Neural cell (in vitro differentiated cells): ENCODE measurements at regions not wholly inside any gene's neighbourhood (a gene's known extent, or its start where the extent isn't known, plus 50 kb on each side); places are given as distances from the start of the nearest gene placed in this dataset.

ENCODE experiments used
- EP300 ChIP-seq: fragments of 450-650 bp; conservative IDR thresholded peaks from 2 replicates; pipeline ENCODE4 v1.6.1; 2014; ENCODE audit warnings: antibody characterized with exemption, mild to moderate bottlenecking, moderate library complexity; ENCODE audit not compliant: poor library complexity, severe bottlenecking
- EZH2 ChIP-seq: fragments of 200-600, 300-800 bp; shearing (Covaris generic), sonication (generic); IDR thresholded peaks from 2 replicates; pipeline ENCODE4 v1.6.1; 2014; ENCODE audit warnings: antibody characterized with exemption, low read length, borderline replicate concordance, mild to moderate bottlenecking; ENCODE audit not compliant: insufficient read depth, poor library complexity, severe bottlenecking
- MXI1 ChIP-seq: fragments of 450-650 bp; conservative IDR thresholded peaks from 2 replicates; pipeline ENCODE4 v1.6.1; 2014; ENCODE audit warnings: antibody characterized with exemption, mild to moderate bottlenecking; ENCODE audit not compliant: poor library complexity, severe bottlenecking
- POLR2AphosphoS5 ChIP-seq: IDR thresholded peaks from 2 replicates; pipeline ENCODE4 v1.6.1; 2012
- RAD21 ChIP-seq: fragments of 450-650 bp; conservative IDR thresholded peaks from 2 replicates; pipeline ENCODE4 v1.6.1; 2014; ENCODE audit warnings: antibody characterized with exemption, mild to moderate bottlenecking, moderate library complexity
- SMC3 ChIP-seq: fragments of 450-650 bp; conservative IDR thresholded peaks from 2 replicates; pipeline ENCODE4 v1.6.1; 2014; ENCODE audit warnings: antibody characterized with exemption, mild to moderate bottlenecking, moderate library complexity; ENCODE audit not compliant: poor library complexity
- TF ChIP-seq, protein P1 (sequence below): fragments of 450-650 bp; IDR thresholded peaks from 2 replicates; pipeline ENCODE4 v1.5.1; 2014; ENCODE audit warnings: antibody characterized with exemption, mild to moderate bottlenecking, moderate library complexity; ENCODE audit not compliant: poor library complexity, severe bottlenecking
- TF ChIP-seq, protein P2 (sequence below): IDR thresholded peaks from 2 replicates; pipeline ENCODE4 v1.6.1; 2012; ENCODE audit warnings: borderline replicate concordance

DNA sequence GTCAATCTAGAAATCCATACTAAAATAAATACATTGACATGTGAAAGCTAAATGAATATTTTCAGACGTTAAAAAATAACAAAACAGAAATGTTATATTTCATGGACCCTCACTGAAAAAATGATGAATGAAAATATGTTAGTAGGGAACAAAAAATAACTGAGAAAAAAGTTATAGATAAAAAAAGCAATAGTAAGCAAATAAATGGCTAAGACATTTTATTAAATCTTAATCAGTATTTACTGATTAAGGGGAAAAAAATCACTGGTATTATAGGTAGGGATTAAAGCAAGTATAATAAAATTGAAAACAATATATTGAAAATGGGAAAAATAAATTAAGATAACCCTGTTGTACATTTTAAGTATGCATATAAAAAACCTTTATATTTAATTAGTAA is 468.1 kb upstream of the MANEA start:
- TF ChIP-seq POLR2AphosphoS5 (no peak), MXI1 (no peak), SMC3 (no peak), EP300 (no peak), RAD21 (no peak), EZH2 (no peak)
- TF ChIP-seq, protein P1, sequence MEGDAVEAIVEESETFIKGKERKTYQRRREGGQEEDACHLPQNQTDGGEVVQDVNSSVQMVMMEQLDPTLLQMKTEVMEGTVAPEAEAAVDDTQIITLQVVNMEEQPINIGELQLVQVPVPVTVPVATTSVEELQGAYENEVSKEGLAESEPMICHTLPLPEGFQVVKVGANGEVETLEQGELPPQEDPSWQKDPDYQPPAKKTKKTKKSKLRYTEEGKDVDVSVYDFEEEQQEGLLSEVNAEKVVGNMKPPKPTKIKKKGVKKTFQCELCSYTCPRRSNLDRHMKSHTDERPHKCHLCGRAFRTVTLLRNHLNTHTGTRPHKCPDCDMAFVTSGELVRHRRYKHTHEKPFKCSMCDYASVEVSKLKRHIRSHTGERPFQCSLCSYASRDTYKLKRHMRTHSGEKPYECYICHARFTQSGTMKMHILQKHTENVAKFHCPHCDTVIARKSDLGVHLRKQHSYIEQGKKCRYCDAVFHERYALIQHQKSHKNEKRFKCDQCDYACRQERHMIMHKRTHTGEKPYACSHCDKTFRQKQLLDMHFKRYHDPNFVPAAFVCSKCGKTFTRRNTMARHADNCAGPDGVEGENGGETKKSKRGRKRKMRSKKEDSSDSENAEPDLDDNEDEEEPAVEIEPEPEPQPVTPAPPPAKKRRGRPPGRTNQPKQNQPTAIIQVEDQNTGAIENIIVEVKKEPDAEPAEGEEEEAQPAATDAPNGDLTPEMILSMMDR, result no peak
- TF ChIP-seq, protein P2, sequence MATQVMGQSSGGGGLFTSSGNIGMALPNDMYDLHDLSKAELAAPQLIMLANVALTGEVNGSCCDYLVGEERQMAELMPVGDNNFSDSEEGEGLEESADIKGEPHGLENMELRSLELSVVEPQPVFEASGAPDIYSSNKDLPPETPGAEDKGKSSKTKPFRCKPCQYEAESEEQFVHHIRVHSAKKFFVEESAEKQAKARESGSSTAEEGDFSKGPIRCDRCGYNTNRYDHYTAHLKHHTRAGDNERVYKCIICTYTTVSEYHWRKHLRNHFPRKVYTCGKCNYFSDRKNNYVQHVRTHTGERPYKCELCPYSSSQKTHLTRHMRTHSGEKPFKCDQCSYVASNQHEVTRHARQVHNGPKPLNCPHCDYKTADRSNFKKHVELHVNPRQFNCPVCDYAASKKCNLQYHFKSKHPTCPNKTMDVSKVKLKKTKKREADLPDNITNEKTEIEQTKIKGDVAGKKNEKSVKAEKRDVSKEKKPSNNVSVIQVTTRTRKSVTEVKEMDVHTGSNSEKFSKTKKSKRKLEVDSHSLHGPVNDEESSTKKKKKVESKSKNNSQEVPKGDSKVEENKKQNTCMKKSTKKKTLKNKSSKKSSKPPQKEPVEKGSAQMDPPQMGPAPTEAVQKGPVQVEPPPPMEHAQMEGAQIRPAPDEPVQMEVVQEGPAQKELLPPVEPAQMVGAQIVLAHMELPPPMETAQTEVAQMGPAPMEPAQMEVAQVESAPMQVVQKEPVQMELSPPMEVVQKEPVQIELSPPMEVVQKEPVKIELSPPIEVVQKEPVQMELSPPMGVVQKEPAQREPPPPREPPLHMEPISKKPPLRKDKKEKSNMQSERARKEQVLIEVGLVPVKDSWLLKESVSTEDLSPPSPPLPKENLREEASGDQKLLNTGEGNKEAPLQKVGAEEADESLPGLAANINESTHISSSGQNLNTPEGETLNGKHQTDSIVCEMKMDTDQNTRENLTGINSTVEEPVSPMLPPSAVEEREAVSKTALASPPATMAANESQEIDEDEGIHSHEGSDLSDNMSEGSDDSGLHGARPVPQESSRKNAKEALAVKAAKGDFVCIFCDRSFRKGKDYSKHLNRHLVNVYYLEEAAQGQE, result no peak
